ENCODE measurements at regions not wholly inside any gene's neighbourhood (a gene's known extent, or its start where the extent isn't known, plus 50 kb on each side); places are given as distances from the start of the nearest gene placed in this dataset.

DNA sequence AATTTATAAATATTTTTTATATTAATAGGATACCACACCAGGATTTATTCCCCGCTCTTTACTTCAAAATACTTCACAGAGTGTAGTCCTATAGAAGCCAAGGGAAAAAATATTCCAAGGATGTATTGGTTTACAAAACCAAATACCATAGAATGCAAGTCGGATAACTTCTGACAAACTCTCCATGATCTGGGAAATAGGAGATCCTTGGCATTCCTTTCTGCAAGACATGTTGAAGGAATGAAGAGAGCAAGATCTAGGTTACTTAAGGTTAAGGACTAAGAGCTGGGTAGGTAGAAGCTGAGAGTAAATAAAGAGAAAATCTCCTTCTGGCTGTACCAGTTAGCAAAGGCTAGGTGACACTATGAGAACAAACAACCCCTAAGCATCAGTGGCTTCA, 141.2 kb downstream of the LRATD1 start:
- TF ChIP-seq, protein P1, sequence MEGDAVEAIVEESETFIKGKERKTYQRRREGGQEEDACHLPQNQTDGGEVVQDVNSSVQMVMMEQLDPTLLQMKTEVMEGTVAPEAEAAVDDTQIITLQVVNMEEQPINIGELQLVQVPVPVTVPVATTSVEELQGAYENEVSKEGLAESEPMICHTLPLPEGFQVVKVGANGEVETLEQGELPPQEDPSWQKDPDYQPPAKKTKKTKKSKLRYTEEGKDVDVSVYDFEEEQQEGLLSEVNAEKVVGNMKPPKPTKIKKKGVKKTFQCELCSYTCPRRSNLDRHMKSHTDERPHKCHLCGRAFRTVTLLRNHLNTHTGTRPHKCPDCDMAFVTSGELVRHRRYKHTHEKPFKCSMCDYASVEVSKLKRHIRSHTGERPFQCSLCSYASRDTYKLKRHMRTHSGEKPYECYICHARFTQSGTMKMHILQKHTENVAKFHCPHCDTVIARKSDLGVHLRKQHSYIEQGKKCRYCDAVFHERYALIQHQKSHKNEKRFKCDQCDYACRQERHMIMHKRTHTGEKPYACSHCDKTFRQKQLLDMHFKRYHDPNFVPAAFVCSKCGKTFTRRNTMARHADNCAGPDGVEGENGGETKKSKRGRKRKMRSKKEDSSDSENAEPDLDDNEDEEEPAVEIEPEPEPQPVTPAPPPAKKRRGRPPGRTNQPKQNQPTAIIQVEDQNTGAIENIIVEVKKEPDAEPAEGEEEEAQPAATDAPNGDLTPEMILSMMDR (IDR thresholded peaks at IDR 0.05): no peak
- TF ChIP-seq POLR2A (IDR thresholded peaks at IDR 0.05): no peak
